ENCODE measurements at regions not wholly inside any gene's neighbourhood (a gene's known extent, or its start where the extent isn't known, plus 50 kb on each side); places are given as distances from the start of the nearest gene placed in this dataset.

DNA sequence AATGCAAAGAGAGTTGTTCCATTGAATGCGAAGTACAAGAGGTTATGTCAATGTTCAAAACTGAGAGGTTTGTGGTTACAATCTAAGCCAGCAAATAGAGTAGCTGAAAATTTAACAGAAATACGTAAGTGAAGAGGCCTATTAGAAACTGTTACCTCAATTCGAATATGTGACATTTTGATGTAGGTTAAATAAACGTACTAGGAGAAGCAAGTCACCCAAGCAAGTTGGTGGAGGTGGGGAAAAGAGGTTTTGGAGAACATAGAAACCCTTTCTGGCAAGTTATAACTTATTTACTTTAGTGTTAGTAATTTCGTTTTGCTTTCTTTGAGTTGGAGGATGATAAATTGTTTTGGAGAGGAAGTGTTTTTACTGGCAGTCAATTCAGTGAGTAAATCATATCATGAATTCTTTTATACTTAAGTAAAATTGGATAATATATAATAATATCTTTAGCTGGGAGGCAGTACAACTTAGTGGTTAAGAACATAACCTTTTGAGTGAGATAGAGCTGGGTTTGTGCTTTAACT is 91.2 kb upstream of the NAALADL2 start:
- H3K36me3 ChIP-seq: no peaks in the 10 kb centered on the region
- 52 to 56% methylated on average over 5 of the region's 5 CpGs for WGBS, 2 donors (ENCODE audit: low coverage in 1 of 2)
- H3K4me1 ChIP-seq: no peaks in the 10 kb centered on the region
- DNase-seq: no peak
- H3K27me3 ChIP-seq: no peaks in the 10 kb centered on the region
- no peak overlapping the region for H3K27ac ChIP-seq
- in situ Hi-C loops (cut with MboI; ENCODE audit: low pct_ligation_motif_present in 1 of 4, low pct_unique_long_range_greater_than_20kb in 1 of 4, low sequenced_read_pairs in 3 of 4): no loop called here
- no peak overlapping the region for H3K4me3 ChIP-seq
- no peak for TF ChIP-seq POLR2A (IDR thresholded peaks at IDR 0.05)
- no peak for TF ChIP-seq CTCF (IDR thresholded peaks at IDR 0.05)
- no peak for TF ChIP-seq EP300 (IDR thresholded peaks at IDR 0.05; ENCODE audit: low read depth)
- no peak for TF ChIP-seq POLR2AphosphoS5 (IDR thresholded peaks at IDR 0.05)
- intact Hi-C loops (cut with DNase I; ENCODE audit: low total_unique reads): no loop called here
- no peaks in the 10 kb centered on the region for H3K9me3 ChIP-seq

- no peak overlapping the region for H3K27ac ChIP-seq
- TF ChIP-seq POLR2A (IDR thresholded peaks at IDR 0.05) (no peak), CTCF (IDR thresholded peaks at IDR 0.05) (no peak), POLR2AphosphoS5 (IDR thresholded peaks at IDR 0.05) (no peak), EP300 (IDR thresholded peaks at IDR 0.05; ENCODE audit: low read depth) (no peak)
- H3K4me3 ChIP-seq: no peak overlapping the region
- 84 to 85% methylated on average over 2 of the region's 2 CpGs for WGBS, 2 donors (ENCODE audit: low coverage in 1 of 2)
- no peaks in the 10 kb centered on the region for H3K36me3 ChIP-seq
- in situ Hi-C loops (cut with MboI; ENCODE audit: low pct_ligation_motif_present in 1 of 4, low pct_unique_long_range_greater_than_20kb in 1 of 4, low sequenced_read_pairs in 3 of 4): no loop called here
- H3K4me1 ChIP-seq: no peaks in the 10 kb centered on the region
- DNase-seq: no peak
- H3K9me3 ChIP-seq: no peaks in the 10 kb centered on the region
- intact Hi-C loops (cut with DNase I; ENCODE audit: low total_unique reads): no loop called here
- no peaks in the 10 kb centered on the region for H3K27me3 ChIP-seq
Measured at GRCh38 chr3:174769171-174769570, 90.0 kb upstream of the NAALADL2 start.

DNA sequence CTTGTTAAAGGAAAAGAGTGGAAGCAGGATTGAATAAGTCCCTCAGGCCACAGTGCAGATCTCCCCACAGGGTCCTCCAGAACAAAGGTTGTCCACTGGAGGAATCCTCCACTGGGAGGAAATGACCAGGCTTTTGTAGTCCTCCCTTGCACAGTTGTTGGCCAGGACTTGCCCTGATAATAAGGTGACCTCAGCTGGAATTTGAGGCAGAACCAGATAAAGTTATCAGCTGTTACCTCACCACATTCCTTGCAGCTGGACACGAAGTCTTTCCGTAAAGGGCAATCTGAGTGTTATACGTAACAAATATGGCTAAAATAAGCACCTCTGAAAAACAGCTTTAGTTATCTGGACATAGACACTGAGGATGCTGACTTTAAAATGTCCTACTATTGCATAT is 83.5 kb upstream of the NAALADL2 start:
- in situ Hi-C loops (cut with MboI; ENCODE audit: low pct_ligation_motif_present in 1 of 4, low pct_unique_long_range_greater_than_20kb in 1 of 4, low sequenced_read_pairs in 3 of 4) (no loop called here), intact Hi-C loops (cut with DNase I; ENCODE audit: low total_unique reads) (no loop called here)
- Histone ChIP-seq H3K4me3 (no peak overlapping the region), H3K27me3 (no peaks in the 10 kb centered on the region), H3K36me3 (no peaks in the 10 kb centered on the region), H3K9me3 (no peaks in the 10 kb centered on the region), H3K4me1 (no peaks in the 10 kb centered on the region), H3K27ac (no peak overlapping the region)
- WGBS, 2 donors (ENCODE audit: low coverage in 1 of 2): 86 to 89% methylated on average over 3 of the region's 3 CpGs
- no peak for TF ChIP-seq CTCF (IDR thresholded peaks at IDR 0.05)
- TF ChIP-seq EP300 (IDR thresholded peaks at IDR 0.05; ENCODE audit: low read depth): no peak
- TF ChIP-seq POLR2A (IDR thresholded peaks at IDR 0.05): no peak
- no peak for TF ChIP-seq POLR2AphosphoS5 (IDR thresholded peaks at IDR 0.05)
- DNase-seq: no peak

GRCh38 chr3:174776123-174776522 is 83.0 kb upstream of the NAALADL2 start:
- 63 to 72% methylated on average over 2 to 4 of the region's 4 CpGs for WGBS, 2 donors (ENCODE audit: low coverage in 1 of 2)
- no peak overlapping the region for H3K4me3 ChIP-seq
- H3K4me1 ChIP-seq: no peaks in the 10 kb centered on the region
- intact Hi-C loops (cut with DNase I; ENCODE audit: low total_unique reads) (no loop called here), in situ Hi-C loops (cut with MboI; ENCODE audit: low pct_ligation_motif_present in 1 of 4, low pct_unique_long_range_greater_than_20kb in 1 of 4, low sequenced_read_pairs in 3 of 4) (no loop called here)
- no peaks in the 10 kb centered on the region for H3K9me3 ChIP-seq
- DNase-seq: no peak
- H3K27me3 ChIP-seq: no peaks in the 10 kb centered on the region
- H3K36me3 ChIP-seq: no peaks in the 10 kb centered on the region
- H3K27ac ChIP-seq: no peak overlapping the region
- TF ChIP-seq POLR2AphosphoS5 (IDR thresholded peaks at IDR 0.05): no peak
- no peak for TF ChIP-seq EP300 (IDR thresholded peaks at IDR 0.05; ENCODE audit: low read depth)
- no peak for TF ChIP-seq POLR2A (IDR thresholded peaks at IDR 0.05)
- no peak for TF ChIP-seq CTCF (IDR thresholded peaks at IDR 0.05)

Data from transverse colon (tissue), 4 donors.